Esophagus squamous epithelium (tissue), 5 donors: ENCODE measurements at regions not wholly inside any gene's neighbourhood (a gene's known extent, or its start where the extent isn't known, plus 50 kb on each side); places are given as distances from the start of the nearest gene placed in this dataset.

Experiments
- DNase-seq: peaks from one replicate; lab custom pipeline; 2025; lab: John Stamatoyannopoulos, UW
- H3K27ac ChIP-seq, 4 donors: fragments of 200-600 bp; sonication (generic); one replicate each; pipeline ENCODE4 v1.5.1; 2016 to 2019; ENCODE audit warnings: mild to moderate bottlenecking in 1 of 4
- H3K27me3 ChIP-seq, 4 donors: fragments of 200-600 bp; sonication (generic); 1 replicate in 3 of 4; 2 replicates in 1 of 4; pipeline versions ENCODE4 v1.5.1 to v1.6.0; 2017 to 2021; ENCODE audit warnings: antibody characterized with exemption in 1 of 4
- H3K36me3 ChIP-seq, 3 donors: fragments of 200-600 bp; sonication (generic); one replicate each; pipeline ENCODE4 v1.5.1; 2016 to 2019
- H3K4me1 ChIP-seq, 3 donors: fragments of 200-600 bp; sonication (generic); one replicate each; pipeline ENCODE4 v1.5.1; 2017 to 2019
- H3K4me3 ChIP-seq, 4 donors: fragments of 200-600 bp; sonication (generic); 1 replicate in 3 of 4; 2 replicates in 1 of 4; pipeline ENCODE4 v1.5.1; 2016 to 2019; ENCODE audit warnings: mild to moderate bottlenecking in 2 of 4, moderate library complexity in 1 of 4
- H3K9me3 ChIP-seq, 3 donors: fragments of 200-600 bp; sonication (generic); one replicate each; pipeline ENCODE4 v1.5.1; 2016 to 2019
- POLR2A ChIP-seq, 4 donors: fragments of 450-650 bp; IDR thresholded peaks; one replicate each; pipeline ENCODE4 v1.6.1; 2017; ENCODE audit warnings: antibody characterized with exemption in 4 of 4, mild to moderate bottlenecking in 4 of 4, moderate library complexity in 3 of 4
- WGBS, 2 donors: methylation state at CpG; one replicate each; pipeline ENCODE4 v1.1.5; 2018; 5-methylcytosine and 5-hydroxymethylcytosine counted together
- intact Hi-C: fragments of 100-400 bp; cut with DNase I; formaldehyde crosslinking; loops from one replicate; pipeline ENCODE4 v1.15.0; 2022
- TF ChIP-seq, protein P1 (sequence below), 6 experiments: fragments of 450-650 bp in 4 of 6; fragments of 200-600 bp in 2 of 6; sonication (generic) in 2 of 6; IDR thresholded peaks; one replicate each; pipeline ENCODE4 v1.5.1; 2016 to 2019; ENCODE audit warnings: antibody characterized with exemption in 6 of 6, mild to moderate bottlenecking in 4 of 6, moderate library complexity in 4 of 6
- donor health status: DM: yes; HTN: yes; CAD: no.

DNA sequence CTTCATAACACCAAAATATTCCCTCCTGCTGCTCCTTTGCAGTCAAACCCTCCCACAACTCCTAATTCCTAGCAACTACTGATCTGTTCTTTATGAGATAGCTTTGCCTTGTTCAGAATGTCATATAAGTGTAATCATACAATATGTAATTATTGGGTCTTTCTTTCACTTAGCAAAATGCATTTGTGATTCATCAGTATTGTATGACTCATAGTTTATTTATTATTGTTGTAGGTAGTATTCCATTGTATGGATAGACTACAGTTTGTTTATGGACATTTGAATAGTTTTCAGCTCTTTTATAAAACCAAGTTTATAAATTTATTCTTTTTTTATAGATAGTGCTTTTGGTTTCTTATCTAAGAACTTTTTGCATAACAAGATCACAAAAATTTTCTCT is 468.2 kb upstream of the KIF2A start:
- DNase-seq: no peak
- peaks cover 0 to 4% (median 0%) of the 10 kb centered on the region in 4 donors for H3K27me3 ChIP-seq
- intact Hi-C loops: no loop called here
- TF ChIP-seq, protein P1, sequence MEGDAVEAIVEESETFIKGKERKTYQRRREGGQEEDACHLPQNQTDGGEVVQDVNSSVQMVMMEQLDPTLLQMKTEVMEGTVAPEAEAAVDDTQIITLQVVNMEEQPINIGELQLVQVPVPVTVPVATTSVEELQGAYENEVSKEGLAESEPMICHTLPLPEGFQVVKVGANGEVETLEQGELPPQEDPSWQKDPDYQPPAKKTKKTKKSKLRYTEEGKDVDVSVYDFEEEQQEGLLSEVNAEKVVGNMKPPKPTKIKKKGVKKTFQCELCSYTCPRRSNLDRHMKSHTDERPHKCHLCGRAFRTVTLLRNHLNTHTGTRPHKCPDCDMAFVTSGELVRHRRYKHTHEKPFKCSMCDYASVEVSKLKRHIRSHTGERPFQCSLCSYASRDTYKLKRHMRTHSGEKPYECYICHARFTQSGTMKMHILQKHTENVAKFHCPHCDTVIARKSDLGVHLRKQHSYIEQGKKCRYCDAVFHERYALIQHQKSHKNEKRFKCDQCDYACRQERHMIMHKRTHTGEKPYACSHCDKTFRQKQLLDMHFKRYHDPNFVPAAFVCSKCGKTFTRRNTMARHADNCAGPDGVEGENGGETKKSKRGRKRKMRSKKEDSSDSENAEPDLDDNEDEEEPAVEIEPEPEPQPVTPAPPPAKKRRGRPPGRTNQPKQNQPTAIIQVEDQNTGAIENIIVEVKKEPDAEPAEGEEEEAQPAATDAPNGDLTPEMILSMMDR (IDR thresholded peaks at IDR 0.05): no peak
- no peak for TF ChIP-seq POLR2A (IDR thresholded peaks at IDR 0.05)
- H3K4me3 ChIP-seq: no peak overlapping the region
- no peaks in the 10 kb centered on the region for H3K4me1 ChIP-seq
- no peaks in the 10 kb centered on the region for H3K9me3 ChIP-seq
- no peaks in the 10 kb centered on the region for H3K36me3 ChIP-seq
- no peak overlapping the region for H3K27ac ChIP-seq

DNA sequence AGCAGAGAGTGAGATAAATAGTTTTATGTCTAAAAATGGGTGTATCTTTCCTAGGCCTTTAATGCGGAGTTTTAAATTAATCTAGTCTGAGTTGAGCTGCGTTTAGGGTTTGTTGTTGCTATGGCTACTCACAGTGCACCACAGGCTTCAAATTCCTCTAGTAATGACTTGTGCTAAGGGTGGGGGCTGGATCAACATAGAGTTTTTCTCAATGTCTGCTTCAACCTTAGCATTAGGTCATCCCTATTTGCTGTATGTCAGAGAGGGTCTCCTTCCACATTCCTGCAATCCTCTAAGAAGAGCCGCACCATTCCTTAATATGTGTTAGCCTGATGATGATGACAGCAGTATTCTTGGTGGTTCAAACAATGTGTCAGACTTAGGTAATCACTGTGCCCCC is 465.6 kb upstream of the KIF2A start:
- H3K9me3 ChIP-seq: no peaks in the 10 kb centered on the region
- no peak overlapping the region for H3K4me3 ChIP-seq
- TF ChIP-seq, protein P1 (IDR thresholded peaks at IDR 0.05): no peak
- TF ChIP-seq POLR2A (IDR thresholded peaks at IDR 0.05): no peak
- 51 to 54% methylated on average over 3 of the region's 3 CpGs for WGBS, 2 donors
- no peak overlapping the region for H3K27ac ChIP-seq
- DNase-seq: no peak
- intact Hi-C loops: no loop called here
- H3K36me3 ChIP-seq: no peaks in the 10 kb centered on the region
- peaks cover 0 to 4% (median 0%) of the 10 kb centered on the region in 4 donors for H3K27me3 ChIP-seq
- no peaks in the 10 kb centered on the region for H3K4me1 ChIP-seq

DNA sequence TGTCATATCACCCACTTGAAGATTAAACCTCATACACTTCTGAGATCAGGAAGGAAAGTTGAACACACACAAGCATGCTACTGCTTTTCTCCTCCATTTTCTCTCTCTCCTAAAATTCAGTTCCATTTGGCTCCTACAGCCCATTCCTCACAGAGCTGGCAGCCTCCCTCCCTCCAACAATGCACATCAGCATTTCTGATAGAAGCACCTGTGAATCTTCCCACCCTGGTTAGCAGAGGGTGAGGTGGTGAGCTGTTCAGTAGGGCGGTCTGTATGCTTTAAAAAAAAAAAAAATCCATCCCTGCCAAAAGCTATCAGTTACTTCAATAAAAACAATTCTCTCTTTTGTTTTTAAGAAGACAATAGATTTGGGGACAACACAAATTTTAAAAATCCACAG is 463.2 kb upstream of the KIF2A start:
- H3K4me1 ChIP-seq: no peaks in the 10 kb centered on the region
- TF ChIP-seq POLR2A (IDR thresholded peaks at IDR 0.05): no peak
- TF ChIP-seq, protein P1 (IDR thresholded peaks at IDR 0.05): no peak
- H3K4me3 ChIP-seq: no peak overlapping the region
- intact Hi-C loops: no loop called here
- H3K9me3 ChIP-seq: no peaks in the 10 kb centered on the region
- DNase-seq: no peak
- no peak overlapping the region for H3K27ac ChIP-seq
- H3K27me3 ChIP-seq: peaks cover 0 to 3% (median 0%) of the 10 kb centered on the region in 4 donors
- no peaks in the 10 kb centered on the region for H3K36me3 ChIP-seq
- 75 to 89% methylated on average over 1 of the region's 1 CpG for WGBS, 2 donors

DNA sequence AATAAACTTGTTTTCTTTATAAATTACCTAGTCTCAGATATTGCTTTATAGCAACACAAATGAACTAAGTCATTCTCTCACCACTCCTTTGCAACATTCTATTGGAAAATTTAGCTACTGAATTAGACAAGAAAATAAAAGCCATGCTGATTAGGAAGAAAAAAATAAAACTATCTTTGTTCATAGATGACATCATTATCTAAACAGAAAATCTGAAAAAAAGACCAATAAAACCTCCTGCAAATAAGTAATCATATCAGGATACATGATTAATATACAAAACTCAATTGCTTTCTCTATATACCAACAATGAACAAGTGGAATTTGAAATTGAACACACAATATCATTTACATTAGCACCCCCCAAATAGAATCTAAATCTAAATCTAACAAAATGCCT is 455.3 kb upstream of the KIF2A start:
- no peaks in the 10 kb centered on the region for H3K9me3 ChIP-seq
- peaks cover 0 to 2% (median 0%) of the 10 kb centered on the region in 4 donors for H3K27me3 ChIP-seq
- TF ChIP-seq, protein P1 (IDR thresholded peaks at IDR 0.05): no peak
- TF ChIP-seq POLR2A (IDR thresholded peaks at IDR 0.05): no peak
- no peak for DNase-seq
- no peaks in the 10 kb centered on the region for H3K4me1 ChIP-seq
- intact Hi-C loops: no loop called here
- H3K36me3 ChIP-seq: no peaks in the 10 kb centered on the region
- H3K27ac ChIP-seq: no peak overlapping the region
- no peak overlapping the region for H3K4me3 ChIP-seq

DNA sequence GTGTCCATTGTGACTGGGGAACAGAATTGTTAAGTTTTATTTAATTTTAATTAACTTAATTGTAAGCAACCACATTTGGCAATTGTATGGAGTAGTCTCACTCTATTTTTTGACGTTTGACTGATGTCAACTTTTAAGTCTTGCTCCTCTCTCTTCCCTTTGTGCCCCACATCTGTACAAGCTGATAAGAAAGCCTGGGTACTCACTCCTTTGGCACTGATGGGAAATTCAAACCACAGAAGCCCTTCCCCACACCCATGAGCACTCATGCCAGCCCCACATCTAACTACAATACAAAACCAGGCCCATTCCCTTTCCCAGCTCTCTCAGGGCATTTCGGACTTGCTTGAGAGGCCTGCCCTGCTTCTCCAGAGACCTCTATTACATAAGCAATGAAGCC is 451.5 kb upstream of the KIF2A start:
- DNase-seq: no peak
- Histone ChIP-seq H3K36me3 (no peaks in the 10 kb centered on the region), H3K4me3 (no peak overlapping the region), H3K9me3 (no peaks in the 10 kb centered on the region), H3K27ac (no peak overlapping the region), H3K4me1 (no peaks in the 10 kb centered on the region), H3K27me3 (no peaks in the 10 kb centered on the region)
- no peak for TF ChIP-seq POLR2A (IDR thresholded peaks at IDR 0.05)
- TF ChIP-seq, protein P1 (IDR thresholded peaks at IDR 0.05): no peak
- WGBS, 2 donors: 71 to 80% methylated on average over 2 of the region's 2 CpGs
- intact Hi-C loops: no loop called here
